Heart right ventricle (tissue), 16 donors: ENCODE measurements at regions not wholly inside any gene's neighbourhood (a gene's known extent, or its start where the extent isn't known, plus 50 kb on each side); places are given as distances from the start of the nearest gene placed in this dataset.

Experiments used
- ATAC-seq, 8 donors: fragments of 200-7000 bp; cut with Tn5 transposase; one replicate each; pipeline ENCODE4 v1.9.1; 2020; ENCODE audit warnings: mild to moderate bottlenecking in 8 of 8, moderate library complexity in 8 of 8, moderate number of reproducible peaks in 1 of 8
- DNase-seq, 2 donors: peaks; one replicate each; pipeline ENCODE4 v3.0.0-alpha.2; 2020
- H3K27ac ChIP-seq, 10 donors: fragments of 200-600 bp; sonication (generic) in 2 of 10; one replicate each; pipeline versions ENCODE4 v1.5.0 to v1.8.0; 2020 to 2022; ENCODE audit warnings: mild to moderate bottlenecking in 3 of 10
- H3K27me3 ChIP-seq, 7 donors: fragments of 200-600 bp; one replicate each; pipeline ENCODE4 v1.8.0; 2021 to 2022; ENCODE audit warnings: mild to moderate bottlenecking in 2 of 7
- H3K36me3 ChIP-seq, 9 donors: fragments of 200-600 bp; sonication (generic) in 1 of 9; one replicate each; pipeline versions ENCODE4 v1.5.0 to v1.8.0; 2020 to 2022; ENCODE audit warnings: mild to moderate bottlenecking in 2 of 9
- H3K4me1 ChIP-seq, 9 donors: fragments of 200-600 bp; sonication (generic) in 1 of 9; one replicate each; pipeline versions ENCODE4 v1.5.0 to v1.8.0; 2020 to 2022; ENCODE audit warnings: mild to moderate bottlenecking in 4 of 9
- H3K4me3 ChIP-seq, 10 donors: fragments of 200-600 bp; sonication (generic) in 2 of 10; one replicate each; pipeline versions ENCODE4 v1.5.0 to v1.8.0; 2020 to 2022; ENCODE audit warnings: mild to moderate bottlenecking in 7 of 10, moderate library complexity in 2 of 10
- H3K9me3 ChIP-seq, 11 donors: fragments of 200-600 bp in 10 of 11; sonication (generic) in 2 of 11; one replicate each; pipeline versions ENCODE4 v1.5.0 to v1.8.0; 2013 to 2022; ENCODE audit warnings: mild to moderate bottlenecking in 2 of 11, control low read depth in 1 of 11, moderate library complexity in 1 of 11
- WGBS, 2 donors: extraction: QIAGEN DNeasy Blood & Tissue Kit; methylation state at CpG; one replicate each; pipeline ENCODE4 v1.1.7; 2013; ENCODE audit warnings: inconsistent platforms in 1 of 2; 5-methylcytosine and 5-hydroxymethylcytosine counted together
- intact Hi-C, 10 donors: fragments of 100-400 bp; cut with DNase I; formaldehyde crosslinking; loops; one replicate each; pipeline versions ENCODE4 v1.11.1 to v1.14.2; 2022
- TF ChIP-seq, protein P1 (sequence below), 9 donors: fragments of 200-600 bp; sonication (generic) in 2 of 9; IDR thresholded peaks; one replicate each; pipeline versions ENCODE4 v1.5.0 to v1.8.0; 2021 to 2022; ENCODE audit warnings: antibody characterized with exemption in 9 of 9, mild to moderate bottlenecking in 5 of 9, moderate library complexity in 1 of 9
- donor health status: Arrhythmogenic right ventricular cardiomyopathy.
- donor health status: ischemic (EF 13 %, LVEDD 7.1; RV severe dilation, severe dysfunction).
- donor health status: healthy with polysubstance abuse.
- donor health status: DM: no; HTN: yes; CAD: no.
- donor health status: DM: no; HTN: no; CAD: no.
- donor health status: ischemic (EF 25% LVEDD 6.9; RV normal size, moderate dysfunction).
- donor health status: ischemic (EF 25% LVEDD 5.7; RV mildly dilated, moderate dysfunction).
- donor health status: healthy.
- donor health status: DM: yes; HTN: yes; CAD: no.
- donor health status: Ischemic cardiomyopathy.
- donor health status: ischemic (EF 35%, LVEDD 5.7; RV mildly dilated, moderate dysfunction).
- donor health status: nonischemic (EF 11% LVEDD 7.7; RV severe dilation, severe dysfunction).
- donor health status: DM: yes; HTN: yes; CAD: no.
- donor health status: PGD.
- donor health status: ischemic (EF 29% LVEDD 5.4; RV normal size, mild dysfunction).
- donor health status: nonischemic (EF 23%, LVEDD 6.1; RV moderate dilation, normal function).

GRCh38 chr11:127859941-127860354 is 727.4 kb downstream of the ETS1 start:
- intact Hi-C loops, result no loop called here
- DNase-seq, result peak in 1 of 2 donors; percentile 4
- Histone ChIP-seq H3K27me3 (no peaks in the 10 kb centered on the region), H3K27ac (no peak overlapping the region), H3K9me3 (no peaks in the 10 kb centered on the region), H3K4me1 (no peaks in the 10 kb centered on the region), H3K4me3 (no peak overlapping the region), H3K36me3 (no peaks in the 10 kb centered on the region)
- TF ChIP-seq, protein P1, sequence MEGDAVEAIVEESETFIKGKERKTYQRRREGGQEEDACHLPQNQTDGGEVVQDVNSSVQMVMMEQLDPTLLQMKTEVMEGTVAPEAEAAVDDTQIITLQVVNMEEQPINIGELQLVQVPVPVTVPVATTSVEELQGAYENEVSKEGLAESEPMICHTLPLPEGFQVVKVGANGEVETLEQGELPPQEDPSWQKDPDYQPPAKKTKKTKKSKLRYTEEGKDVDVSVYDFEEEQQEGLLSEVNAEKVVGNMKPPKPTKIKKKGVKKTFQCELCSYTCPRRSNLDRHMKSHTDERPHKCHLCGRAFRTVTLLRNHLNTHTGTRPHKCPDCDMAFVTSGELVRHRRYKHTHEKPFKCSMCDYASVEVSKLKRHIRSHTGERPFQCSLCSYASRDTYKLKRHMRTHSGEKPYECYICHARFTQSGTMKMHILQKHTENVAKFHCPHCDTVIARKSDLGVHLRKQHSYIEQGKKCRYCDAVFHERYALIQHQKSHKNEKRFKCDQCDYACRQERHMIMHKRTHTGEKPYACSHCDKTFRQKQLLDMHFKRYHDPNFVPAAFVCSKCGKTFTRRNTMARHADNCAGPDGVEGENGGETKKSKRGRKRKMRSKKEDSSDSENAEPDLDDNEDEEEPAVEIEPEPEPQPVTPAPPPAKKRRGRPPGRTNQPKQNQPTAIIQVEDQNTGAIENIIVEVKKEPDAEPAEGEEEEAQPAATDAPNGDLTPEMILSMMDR (IDR thresholded peaks at IDR 0.05), result no peak
- no peak for ATAC-seq
- 52 to 55% methylated on average over 6 of the region's 6 CpGs for WGBS, 2 donors

DNA sequence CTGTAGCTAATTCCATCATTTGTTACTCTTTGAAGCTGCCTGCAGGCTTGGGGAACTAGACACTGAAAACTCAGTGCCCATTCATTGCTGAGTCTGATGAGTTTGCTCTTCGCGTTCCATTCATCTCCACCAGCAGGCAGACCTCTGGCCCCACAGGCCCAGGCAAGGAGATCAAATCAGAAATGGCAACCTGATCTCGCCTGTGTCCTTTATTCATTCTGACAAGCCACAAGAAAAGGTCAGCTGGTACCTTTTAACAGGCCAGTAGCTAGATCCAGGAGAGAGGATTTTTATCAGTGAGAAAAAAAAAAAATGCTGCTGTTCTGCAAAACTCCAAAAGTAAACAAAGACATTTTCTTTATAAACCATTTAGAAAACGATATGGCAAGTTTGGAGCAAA is 742.5 kb downstream of the ETS1 start:
- Histone ChIP-seq H3K4me1 (no peaks in the 10 kb centered on the region), H3K36me3 (no peaks in the 10 kb centered on the region), H3K4me3 (no peak overlapping the region), H3K27me3 (peaks cover 0 to 5% (median 0%) of the 10 kb centered on the region in 7 donors), H3K27ac (no peak overlapping the region), H3K9me3 (no peaks in the 10 kb centered on the region)
- intact Hi-C loops, result loop anchor here in 2 of 10 donors (10.0 kb wide), 1 partner anchor 180 kb away; no protein-coding TSS in a partner anchor
- DNase-seq (no peak), ATAC-seq (no peak)
- TF ChIP-seq, protein P1 (IDR thresholded peaks at IDR 0.05), result no peak
- WGBS, 2 donors, result 81 to 83% methylated on average over 4 of the region's 4 CpGs

DNA sequence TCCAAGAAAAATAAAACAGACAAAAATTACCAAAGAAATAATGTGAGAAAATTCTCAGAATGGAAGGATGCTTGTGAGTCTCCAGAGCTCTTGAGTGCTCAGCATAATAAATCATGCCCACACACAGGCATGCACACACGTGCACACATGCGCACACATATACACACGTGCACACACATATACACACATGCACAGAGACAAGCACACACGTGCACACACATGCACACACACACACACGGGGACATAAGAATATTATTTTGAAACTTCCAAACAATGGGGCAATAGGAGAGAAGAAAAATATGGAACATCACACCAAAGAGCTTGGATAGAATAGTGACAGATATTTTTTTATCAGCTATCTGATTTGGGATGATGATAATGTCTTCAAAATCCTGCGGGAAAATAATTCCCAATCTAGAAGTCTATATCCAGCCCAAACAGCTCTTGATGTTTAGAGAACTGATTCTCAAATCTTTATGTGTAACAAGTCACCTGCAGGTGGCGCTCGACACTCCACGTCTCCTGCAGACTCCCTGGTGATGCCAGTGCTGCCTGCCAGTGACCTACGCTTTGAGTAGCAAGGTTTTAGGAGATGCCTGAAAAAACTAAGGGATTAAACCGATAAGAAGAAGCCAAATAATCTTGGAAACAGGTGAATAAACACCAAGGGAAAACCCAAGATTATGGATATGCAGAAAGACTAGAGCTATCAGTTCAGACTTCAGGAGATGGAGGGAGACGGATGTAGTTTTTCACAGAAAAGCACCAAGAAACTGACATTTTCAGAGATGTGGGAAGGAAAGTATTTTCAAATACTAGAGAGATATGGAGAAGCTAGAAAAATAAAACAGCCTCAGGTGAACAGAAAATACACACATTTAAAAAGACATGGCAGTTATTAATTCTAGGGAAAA is 743.6 kb downstream of the ETS1 start:
- DNase-seq (peak; percentile 55 to 63), ATAC-seq (no peak)
- peaks cover 0 to 5% (median 0%) of the 10 kb centered on the region in 7 donors for H3K27me3 ChIP-seq
- TF ChIP-seq, protein P1 (IDR thresholded peaks at IDR 0.05), result peak; percentile 35 to 78 (median 65)
- no peak overlapping the region for H3K27ac ChIP-seq
- no peaks in the 10 kb centered on the region for H3K4me1 ChIP-seq
- intact Hi-C loops, result loop anchor here in 2 of 10 donors (10.0 kb wide), 1 partner anchor 181 kb away; no protein-coding TSS in a partner anchor
- WGBS, 2 donors, result 30 to 36% methylated on average over 12 of the region's 12 CpGs
- H3K9me3 ChIP-seq, result no peaks in the 10 kb centered on the region
- no peaks in the 10 kb centered on the region for H3K36me3 ChIP-seq
- H3K4me3 ChIP-seq, result no peak overlapping the region

DNA sequence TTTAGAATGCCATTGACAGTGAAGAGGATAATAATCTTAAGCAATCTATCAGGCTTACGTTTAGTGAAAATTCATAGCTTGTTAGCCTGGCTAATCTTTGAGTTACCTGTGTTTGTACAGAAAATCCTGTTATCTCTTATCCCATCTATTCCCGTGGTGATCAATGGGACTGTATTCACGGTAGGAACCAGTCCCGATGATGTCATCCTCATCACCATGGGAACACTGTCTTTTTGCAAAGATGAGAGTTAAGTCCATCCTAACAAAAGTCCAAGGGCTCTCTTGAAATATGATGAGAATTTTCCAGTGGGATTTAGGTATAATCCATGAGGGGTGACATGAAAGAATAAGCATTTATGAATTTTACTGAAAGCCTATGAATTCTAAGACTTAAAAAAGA is 762.2 kb downstream of the ETS1 start:
- H3K9me3 ChIP-seq, result peaks cover 0 to 2% (median 0%) of the 10 kb centered on the region in 11 donors
- intact Hi-C loops, result no loop called here
- no peak for ATAC-seq
- 75 to 81% methylated on average over 4 of the region's 4 CpGs for WGBS, 2 donors
- H3K27ac ChIP-seq, result no peak overlapping the region
- H3K27me3 ChIP-seq, result peaks cover 0 to 8% (median 0%) of the 10 kb centered on the region in 7 donors
- H3K36me3 ChIP-seq, result no peaks in the 10 kb centered on the region
- DNase-seq, result no peak
- TF ChIP-seq, protein P1 (IDR thresholded peaks at IDR 0.05), result no peak
- H3K4me3 ChIP-seq, result no peak overlapping the region
- H3K4me1 ChIP-seq, result no peaks in the 10 kb centered on the region
